ENCODE measurements at regions not wholly inside any gene's neighbourhood (a gene's known extent, or its start where the extent isn't known, plus 50 kb on each side); places are given as distances from the start of the nearest gene placed in this dataset.

GRCh38 chr16:86010680-86011141 is 111.7 kb downstream of the IRF8 start:
- no peak overlapping the region for H2AFZ ChIP-seq
- intact Hi-C loops (cut with micrococcal nuclease; ENCODE audit: unreplicated experiment), result loop anchor here (10.0 kb wide), 1 partner anchor 736 kb away; no protein-coding TSS in a partner anchor
- TF ChIP-seq CTCF (conservative IDR thresholded peaks at IDR 0.05) (no peak), EZH2 (IDR thresholded peaks at IDR 0.05; ENCODE audit: low read depth) (no peak)
- H3K4me3 ChIP-seq, result no peak overlapping the region
- no TSS peak for BruUV-seq (replicated peaks)
- H3K9me2 ChIP-seq (ENCODE audit: insufficient read depth), result no peaks in the 10 kb centered on the region
- POLR2A ChIA-PET (ENCODE audit: unreplicated experiment), result no interaction called here
- H3K27ac ChIP-seq, result no peak overlapping the region
- H3K36me3 ChIP-seq (ENCODE audit: low read depth), result no peaks in the 10 kb centered on the region
- no peak overlapping the region for H3K4me2 ChIP-seq
- CTCF ChIA-PET, result no interaction called here
- H3K4me1 ChIP-seq (replicated peaks; ENCODE audit: insufficient read depth), result no peaks in the 10 kb centered on the region
- no peak for DNase-seq
- H3K9me3 ChIP-seq (ENCODE audit: insufficient read depth, low read depth), result no peaks in the 10 kb centered on the region
- peaks cover 64% of the 10 kb centered on the region for H3K27me3 ChIP-seq (ENCODE audit: insufficient read depth, low read depth)
- H3F3A ChIP-seq (ENCODE audit: insufficient read depth, low read depth), result no peaks in the 10 kb centered on the region
- H3K79me2 ChIP-seq (ENCODE audit: low read depth), result no peaks in the 10 kb centered on the region
- no peaks in the 10 kb centered on the region for H4K20me1 ChIP-seq (ENCODE audit: insufficient read depth)

GRCh38 chr16:86011532-86011931 is 112.6 kb downstream of the IRF8 start:
- Histone ChIP-seq H3K79me2 (ENCODE audit: low read depth) (no peaks in the 10 kb centered on the region), H3K4me2 (no peak overlapping the region), H3K9me2 (ENCODE audit: insufficient read depth) (no peaks in the 10 kb centered on the region), H4K20me1 (ENCODE audit: insufficient read depth) (no peaks in the 10 kb centered on the region), H3K9me3 (ENCODE audit: insufficient read depth, low read depth) (no peaks in the 10 kb centered on the region), H3K36me3 (ENCODE audit: low read depth) (no peaks in the 10 kb centered on the region), H3K4me1 (replicated peaks; ENCODE audit: insufficient read depth) (no peaks in the 10 kb centered on the region), H3K4me3 (no peak overlapping the region), H2AFZ (no peak overlapping the region), H3F3A (ENCODE audit: insufficient read depth, low read depth) (no peaks in the 10 kb centered on the region), H3K27ac (no peak overlapping the region), H3K27me3 (ENCODE audit: insufficient read depth, low read depth) (peaks cover 56% of the 10 kb centered on the region)
- no TSS peak for BruUV-seq (replicated peaks)
- TF ChIP-seq EZH2 (IDR thresholded peaks at IDR 0.05; ENCODE audit: low read depth), result no peak
- TF ChIP-seq CTCF (conservative IDR thresholded peaks at IDR 0.05), result no peak
- intact Hi-C loops (cut with micrococcal nuclease; ENCODE audit: unreplicated experiment), result loop anchor here (10.0 kb wide), 1 partner anchor 737 kb away; no protein-coding TSS in a partner anchor
- DNase-seq, result no peak
- CTCF ChIA-PET, result no interaction called here
- POLR2A ChIA-PET (ENCODE audit: unreplicated experiment), result no interaction called here

GRCh38 chr16:86012221-86012620 is 113.3 kb downstream of the IRF8 start:
- BruUV-seq (replicated peaks), result no TSS peak
- H3K36me3 ChIP-seq (ENCODE audit: low read depth), result no peaks in the 10 kb centered on the region
- H3K4me2 ChIP-seq, result no peak overlapping the region
- H3K4me3 ChIP-seq, result no peak overlapping the region
- DNase-seq, result no peak
- CTCF ChIA-PET, result no interaction called here
- intact Hi-C loops (cut with micrococcal nuclease; ENCODE audit: unreplicated experiment), result loop anchor here (10.0 kb wide), 1 partner anchor 737 kb away; no protein-coding TSS in a partner anchor
- no peaks in the 10 kb centered on the region for H3K9me2 ChIP-seq (ENCODE audit: insufficient read depth)
- peaks cover 50% of the 10 kb centered on the region for H3K27me3 ChIP-seq (ENCODE audit: insufficient read depth, low read depth)
- POLR2A ChIA-PET (ENCODE audit: unreplicated experiment), result no interaction called here
- no peaks in the 10 kb centered on the region for H3K79me2 ChIP-seq (ENCODE audit: low read depth)
- no peaks in the 10 kb centered on the region for H3K4me1 ChIP-seq (replicated peaks; ENCODE audit: insufficient read depth)
- no peaks in the 10 kb centered on the region for H3F3A ChIP-seq (ENCODE audit: insufficient read depth, low read depth)
- no peaks in the 10 kb centered on the region for H3K9me3 ChIP-seq (ENCODE audit: insufficient read depth, low read depth)
- no peak overlapping the region for H2AFZ ChIP-seq
- H4K20me1 ChIP-seq (ENCODE audit: insufficient read depth), result no peaks in the 10 kb centered on the region
- no peak for TF ChIP-seq EZH2 (IDR thresholded peaks at IDR 0.05; ENCODE audit: low read depth)
- no peak for TF ChIP-seq CTCF (conservative IDR thresholded peaks at IDR 0.05)
- no peak overlapping the region for H3K27ac ChIP-seq

Measured in PC-9 (cell line).